Body of pancreas (tissue), 4 donors: ENCODE measurements at regions not wholly inside any gene's neighbourhood (a gene's known extent, or its start where the extent isn't known, plus 50 kb on each side); places are given as distances from the start of the nearest gene placed in this dataset.

ENCODE experiments used
- CTCF ChIP-seq, 7 experiments: fragments of 450-650 bp in 4 of 7; fragments of 200-600 bp in 3 of 7; sonication (generic) in 3 of 7; IDR thresholded peaks; one replicate each; pipeline ENCODE4 v1.5.1; 2016 to 2019; ENCODE audit warnings: antibody characterized with exemption in 7 of 7
- POLR2A ChIP-seq, 3 donors: fragments of 450-650 bp; IDR thresholded peaks; one replicate each; pipeline ENCODE4 v1.6.1; 2016; ENCODE audit warnings: antibody characterized with exemption in 3 of 3, mild to moderate bottlenecking in 2 of 3

- TF ChIP-seq POLR2A (IDR thresholded peaks at IDR 0.05): no peak
- TF ChIP-seq CTCF (IDR thresholded peaks at IDR 0.05): no peak
These were observed 117.0 kb upstream of the C11orf87 start for GRCh38 chr11:109305009-109305408.
